PC-3 (cell line): ENCODE measurements at regions not wholly inside any gene's neighbourhood (a gene's known extent, or its start where the extent isn't known, plus 50 kb on each side); places are given as distances from the start of the nearest gene placed in this dataset.

Experiments
- CTCF ChIP-seq: fragments of 300-600 bp; sonication (generic); conservative IDR thresholded peaks from 2 replicates; pipeline ENCODE4 v1.5.1; 2017; ENCODE audit warnings: antibody characterized with exemption, low read depth, mild to moderate bottlenecking, low read length
- EZH2 ChIP-seq: fragments of 300-600 bp; sonication (generic); IDR thresholded peaks from one replicate; pipeline ENCODE4 v1.6.1; 2017; ENCODE audit warnings: antibody characterized with exemption, mild to moderate bottlenecking, low read length; ENCODE audit not compliant: unreplicated experiment
- EZH2phosphoT487 ChIP-seq: fragments of 300-600 bp; sonication (generic); IDR thresholded peaks from 2 replicates; pipeline ENCODE4 v1.6.1; 2018; ENCODE audit warnings: mild to moderate bottlenecking, antibody characterized with exemption, low read length, borderline replicate concordance

DNA sequence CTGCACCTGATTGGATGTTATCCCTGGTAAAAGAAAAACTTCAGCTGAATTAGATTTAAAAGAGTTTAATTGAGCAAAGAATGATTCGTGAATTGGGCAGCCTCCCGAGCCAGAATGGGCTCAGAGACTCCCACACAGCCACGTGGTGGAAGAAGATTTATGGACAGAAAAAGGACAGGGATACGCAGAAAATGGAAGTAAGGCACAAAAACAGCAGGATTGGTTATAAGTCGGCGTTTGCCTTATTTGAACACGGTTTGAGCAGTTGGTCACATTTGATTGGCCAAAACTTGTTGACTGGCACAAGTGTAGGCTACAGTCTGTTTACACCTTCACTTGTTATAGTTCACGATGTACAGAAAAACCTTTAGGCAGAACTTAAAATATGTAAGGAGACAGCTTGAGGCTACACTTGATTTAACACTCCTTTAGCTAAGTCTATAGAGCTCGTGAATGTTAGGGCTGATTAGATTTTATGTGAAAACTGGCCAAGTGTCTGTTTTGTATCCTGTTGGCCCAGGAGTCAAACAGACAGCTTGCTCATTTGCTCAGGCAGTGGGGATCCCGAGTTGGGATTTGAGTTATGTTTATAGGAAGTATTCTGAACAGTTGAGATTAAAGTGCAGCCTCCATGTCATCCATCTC is 119.5 kb upstream of the SHISA6 start:
- TF ChIP-seq EZH2 (no peak), CTCF (no peak), EZH2phosphoT487 (no peak)
